Activated CD4-positive, alpha-beta T cell treated with anti-CD3 and anti-CD28 coated beads, Interleukin-10, Interleukin-2, amounts not matched to agents 100 ng/mL and 50 ng/mL, durations not matched to agents 16 hours and 8 hours (primary cell): ENCODE measurements at regions not wholly inside any gene's neighbourhood (a gene's known extent, or its start where the extent isn't known, plus 50 kb on each side); places are given as distances from the start of the nearest gene placed in this dataset.

Experiments used
- DNase-seq: peaks from one replicate; pipeline ENCODE4 v3.0.0-alpha.2; 2020

- DNase-seq, result no peak
Measured at GRCh38 chr7:25638590-25639244, 410.4 kb upstream of the NPVF start.

GRCh38 chr7:25642849-25643248 lies 414.6 kb upstream of the NPVF start:
- DNase-seq, result no peak

DNA sequence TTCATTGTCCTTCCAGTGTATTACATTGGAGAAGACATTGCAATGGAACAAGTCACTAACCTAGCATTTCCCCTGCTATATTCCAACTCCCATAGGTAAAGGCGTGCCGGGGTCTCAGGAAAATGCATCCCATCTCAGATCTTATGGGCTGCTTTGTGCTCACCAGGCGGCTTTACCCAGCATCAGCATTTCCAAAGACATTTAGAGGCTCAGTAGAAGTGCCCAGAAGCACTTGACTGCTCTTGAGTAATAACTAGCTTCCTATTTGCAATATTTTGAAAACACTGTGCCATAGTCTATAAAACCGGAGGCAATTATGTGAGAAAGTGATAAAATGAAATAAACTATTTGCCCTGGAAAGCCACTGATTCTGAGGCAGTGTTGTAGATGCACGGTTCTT lies 415.0 kb upstream of the NPVF start:
- DNase-seq, result no peak

DNA sequence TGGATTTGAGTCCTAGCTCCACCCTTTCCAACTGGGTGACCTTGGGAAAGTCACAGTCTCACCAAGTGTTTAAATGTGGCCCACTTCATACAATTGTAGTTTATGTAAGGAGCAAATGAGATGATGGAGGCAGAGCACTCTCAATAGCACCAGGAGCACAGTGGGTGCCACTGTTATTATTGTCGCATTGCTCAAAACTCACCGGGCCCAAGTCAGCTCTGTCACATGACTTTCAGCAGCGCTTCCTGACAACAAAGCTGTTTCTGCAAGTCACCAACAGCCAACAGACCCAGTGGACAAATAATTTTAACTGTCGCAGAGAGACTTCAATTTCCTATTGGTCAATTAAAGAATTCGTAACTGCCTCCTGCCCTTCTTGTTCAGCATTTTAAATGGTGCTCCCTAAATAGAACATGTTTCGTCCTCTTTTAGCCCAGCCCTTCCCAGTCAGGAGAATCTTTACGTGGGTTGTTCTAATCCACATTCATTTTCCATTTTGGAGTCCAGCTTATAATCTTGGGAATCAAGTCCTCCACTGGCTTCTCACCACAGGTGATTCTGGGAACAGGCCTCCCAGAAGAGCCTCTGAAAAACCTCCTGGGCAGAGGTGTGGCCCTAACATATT lies 415.6 kb upstream of the NPVF start:
- DNase-seq, result no peak

GRCh38 chr7:25646726-25647413 lies 418.6 kb upstream of the NPVF start:
- DNase-seq, result no peak

GRCh38 chr7:25647872-25648271 lies 419.6 kb upstream of the NPVF start:
- DNase-seq, result no peak

- DNase-seq, result no peak
Measured at GRCh38 chr7:25652366-25652765, 424.1 kb upstream of the NPVF start.

- DNase-seq, result no peak
Measured at GRCh38 chr7:25653384-25653783, 425.1 kb upstream of the NPVF start.

GRCh38 chr7:25656071-25656470 lies 427.8 kb upstream of the NPVF start:
- DNase-seq, result no peak

DNA sequence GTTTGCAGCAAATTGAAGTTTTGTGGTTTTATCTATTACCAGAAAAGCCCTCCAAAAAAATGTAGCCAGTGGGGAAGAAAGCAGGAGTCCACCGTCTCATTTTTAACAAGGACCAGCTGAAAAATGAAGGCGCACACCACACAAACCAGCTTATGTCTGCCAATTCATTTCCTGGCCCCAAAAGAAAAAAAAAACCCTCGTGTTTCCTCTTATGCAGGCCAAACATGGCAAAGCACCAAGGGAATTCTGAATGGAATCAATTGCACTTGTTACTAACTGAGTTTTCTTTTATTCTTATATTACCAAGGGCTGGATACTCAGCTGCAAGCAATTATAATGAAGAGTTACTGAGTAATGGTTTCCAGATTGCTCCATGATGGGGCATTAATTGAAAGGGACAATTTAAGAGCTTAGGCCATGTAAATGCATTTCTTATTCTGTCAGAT lies 428.3 kb upstream of the NPVF start:
- DNase-seq, result no peak

DNA sequence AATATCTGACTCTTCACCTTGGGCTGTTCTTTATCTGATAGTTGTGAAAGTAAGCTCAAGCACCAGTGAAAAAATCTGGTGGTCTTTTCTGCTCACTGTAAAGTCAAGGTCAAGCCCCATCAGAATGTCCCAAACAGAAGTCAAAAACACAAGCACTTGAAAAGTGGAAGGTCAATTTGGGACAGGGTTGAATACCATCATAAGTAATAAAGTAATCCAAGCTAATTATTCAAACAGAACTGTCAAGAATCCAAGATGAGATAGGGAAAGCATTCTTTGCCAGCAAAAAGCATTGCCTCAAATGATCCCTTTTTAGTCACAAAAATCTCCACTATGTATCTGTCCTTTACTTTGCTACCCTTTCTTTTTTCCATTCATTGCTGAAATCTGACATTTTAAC lies 430.1 kb upstream of the NPVF start:
- no peak for DNase-seq

GRCh38 chr7:25659841-25660240 lies 431.6 kb upstream of the NPVF start:
- no peak for DNase-seq

GRCh38 chr7:25662841-25663800 lies 434.8 kb upstream of the NPVF start:
- no peak for DNase-seq

DNA sequence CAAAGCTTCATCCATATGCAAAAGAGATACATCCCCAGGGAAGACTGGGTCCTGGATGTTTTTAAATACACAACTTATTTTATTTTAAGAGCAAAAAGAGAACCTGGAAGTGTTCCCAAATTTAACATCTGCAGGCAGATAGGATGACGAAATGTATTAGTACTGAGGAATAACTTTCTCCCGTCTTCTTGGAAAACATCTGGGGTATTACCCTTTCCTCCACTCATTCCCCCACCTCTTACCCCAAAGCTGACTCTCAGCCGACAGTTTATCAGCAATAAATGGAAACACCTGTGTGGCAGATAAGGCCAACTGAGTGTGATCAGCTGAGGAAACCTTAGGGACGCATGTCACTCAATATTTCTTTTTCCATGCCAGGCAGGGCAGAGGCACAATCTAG lies 435.6 kb upstream of the NPVF start:
- DNase-seq, result no peak

- DNase-seq, result peak; percentile 36
Measured at GRCh38 chr7:25664593-25664992, 436.3 kb upstream of the NPVF start.

- no peak for DNase-seq
Measured at GRCh38 chr7:25665374-25665773, 437.1 kb upstream of the NPVF start.

GRCh38 chr7:25665903-25666670 lies 437.8 kb upstream of the NPVF start:
- DNase-seq, result no peak

DNA sequence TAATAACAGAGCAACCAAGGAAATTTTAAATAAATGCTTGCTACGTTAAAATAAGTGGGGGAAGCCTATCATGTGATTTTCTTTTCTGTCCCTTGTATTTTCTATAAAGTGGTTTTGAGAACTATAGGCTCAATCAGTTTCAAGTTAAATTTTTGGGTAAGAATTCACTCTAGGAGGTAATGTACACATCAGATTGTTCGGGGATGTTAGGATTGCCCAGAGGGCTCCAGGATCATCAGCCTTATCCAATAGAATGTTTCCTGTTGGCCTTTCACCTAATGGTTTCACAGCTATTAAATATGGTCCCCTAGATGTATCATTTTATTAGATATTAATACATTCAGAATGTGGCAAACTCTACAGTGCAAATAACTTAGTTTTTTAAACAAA lies 438.4 kb upstream of the NPVF start:
- no peak for DNase-seq

DNA sequence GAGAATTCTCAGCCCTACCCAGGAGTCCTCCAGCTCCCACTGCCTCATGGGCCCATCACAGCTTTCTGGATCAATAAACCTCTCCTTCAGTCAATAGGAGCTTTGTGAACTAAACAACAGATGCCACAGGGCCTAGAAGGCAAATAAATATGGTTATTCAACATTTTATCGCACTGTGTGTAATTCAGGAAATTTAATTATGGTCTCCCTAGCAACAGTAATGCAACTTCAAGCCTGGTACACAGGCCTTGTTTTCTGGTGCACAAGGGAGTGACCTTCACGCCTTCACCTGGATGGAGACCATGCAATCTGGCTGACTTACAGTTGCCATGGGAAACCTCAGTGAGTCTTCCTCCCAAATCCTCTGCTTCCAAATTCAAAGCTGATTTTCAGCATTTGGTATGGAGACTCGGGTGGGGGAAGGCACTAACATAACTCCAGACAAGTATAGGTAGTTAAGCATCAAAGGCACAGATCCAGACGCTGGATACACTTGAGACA lies 441.0 kb upstream of the NPVF start:
- no peak for DNase-seq

DNA sequence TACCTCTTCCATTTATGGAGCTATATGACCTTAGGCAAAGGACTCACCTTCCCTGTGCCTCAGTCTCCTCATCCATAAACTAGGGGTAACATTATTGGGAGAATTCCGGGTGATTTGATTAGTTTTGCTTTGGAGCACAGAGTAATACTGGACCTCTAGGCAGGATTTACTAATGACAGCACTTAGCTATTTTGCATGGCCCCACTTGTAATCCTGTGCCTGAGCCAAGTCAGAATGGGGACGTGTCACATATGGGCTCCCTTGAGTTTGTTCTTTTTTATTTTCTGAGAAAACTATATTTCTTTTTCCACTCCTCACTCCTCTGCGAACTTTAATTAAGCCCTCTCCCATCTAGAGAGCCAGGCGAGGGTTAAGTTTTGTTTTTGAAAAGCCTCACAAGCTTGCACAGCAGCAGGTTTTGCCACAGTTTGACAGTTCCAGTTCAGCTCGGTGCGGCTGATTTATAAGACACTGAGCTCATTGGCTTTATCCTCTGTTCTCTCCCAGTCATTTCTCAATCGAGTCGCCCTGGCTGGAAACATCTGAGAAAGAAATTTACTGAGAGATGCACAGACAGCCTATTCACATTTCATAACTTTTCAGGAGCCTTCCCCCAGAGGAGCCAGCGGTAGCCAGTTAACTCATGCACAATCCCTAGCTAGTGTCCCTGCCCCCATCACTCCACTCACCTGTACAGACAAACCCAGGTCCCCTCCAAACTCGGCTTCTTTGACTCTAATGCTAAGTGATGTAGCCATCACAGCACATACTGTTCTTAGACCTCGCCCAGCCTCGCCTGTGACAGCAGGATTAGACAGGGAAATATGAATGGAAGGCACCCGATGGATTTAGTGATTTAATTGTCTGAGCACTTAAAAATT lies 441.9 kb upstream of the NPVF start:
- no peak for DNase-seq

DNA sequence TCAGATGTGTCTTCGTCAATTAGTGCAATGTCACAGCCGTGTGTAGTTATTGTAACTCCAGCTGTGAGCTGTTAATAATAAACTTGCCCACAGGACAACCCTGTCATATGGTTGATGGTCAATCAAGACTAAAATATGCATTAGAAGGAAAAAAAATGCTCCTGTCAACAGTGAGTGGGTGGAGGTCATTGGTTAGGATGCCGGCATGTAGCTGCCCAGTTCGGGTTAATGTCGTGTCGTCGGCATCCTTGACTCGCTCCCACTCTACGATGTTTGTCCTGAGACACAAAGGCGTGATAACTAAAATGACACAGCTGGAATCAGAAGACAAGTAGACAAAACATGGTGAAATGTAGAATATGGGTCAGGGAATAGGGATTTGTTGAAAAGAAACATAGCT lies 442.8 kb upstream of the NPVF start:
- DNase-seq, result no peak
